ENCODE measurements at regions not wholly inside any gene's neighbourhood (a gene's known extent, or its start where the extent isn't known, plus 50 kb on each side); places are given as distances from the start of the nearest gene placed in this dataset.

GRCh38 chr18:45227001-45227742 lies 388.1 kb upstream of the SLC14A2 start:
- DNase-seq (ENCODE audit: low read depth in 2 of 2), result no peak

- DNase-seq (ENCODE audit: low read depth in 2 of 2), result no peak
Measured at GRCh38 chr18:45228796-45229388, 386.4 kb upstream of the SLC14A2 start.

GRCh38 chr18:45231617-45232016 lies 383.7 kb upstream of the SLC14A2 start:
- no peak for DNase-seq (ENCODE audit: low read depth in 2 of 2)

- no peak for DNase-seq (ENCODE audit: low read depth in 2 of 2)
Measured at GRCh38 chr18:45232061-45232460, 383.2 kb upstream of the SLC14A2 start.

- DNase-seq (ENCODE audit: low read depth in 2 of 2), result no peak
Measured at GRCh38 chr18:45236676-45237075, 378.6 kb upstream of the SLC14A2 start.

GRCh38 chr18:45237343-45238098 lies 377.8 kb upstream of the SLC14A2 start:
- no peak for DNase-seq (ENCODE audit: low read depth in 2 of 2)

GRCh38 chr18:45241271-45241670 lies 374.0 kb upstream of the SLC14A2 start:
- DNase-seq (ENCODE audit: low read depth in 2 of 2), result no peak

- no peak for DNase-seq (ENCODE audit: low read depth in 2 of 2)
Measured at GRCh38 chr18:45241982-45242565, 373.2 kb upstream of the SLC14A2 start.

- no peak for DNase-seq (ENCODE audit: low read depth in 2 of 2)
Measured at GRCh38 chr18:45243340-45244110, 371.8 kb upstream of the SLC14A2 start.

GRCh38 chr18:45245091-45245511 lies 370.2 kb upstream of the SLC14A2 start:
- no peak for DNase-seq (ENCODE audit: low read depth in 2 of 2)

GRCh38 chr18:45248240-45248903 lies 366.9 kb upstream of the SLC14A2 start:
- no peak for DNase-seq (ENCODE audit: low read depth in 2 of 2)

GRCh38 chr18:45249246-45249661 lies 366.0 kb upstream of the SLC14A2 start:
- DNase-seq (ENCODE audit: low read depth in 2 of 2), result no peak

GRCh38 chr18:45250479-45250878 lies 364.8 kb upstream of the SLC14A2 start:
- DNase-seq (ENCODE audit: low read depth in 2 of 2), result no peak

GRCh38 chr18:45251236-45251635 lies 364.0 kb upstream of the SLC14A2 start:
- no peak for DNase-seq (ENCODE audit: low read depth in 2 of 2)

- DNase-seq (ENCODE audit: low read depth in 2 of 2), result no peak
Measured at GRCh38 chr18:45252474-45252873, 362.8 kb upstream of the SLC14A2 start.

GRCh38 chr18:45253056-45253565 lies 362.2 kb upstream of the SLC14A2 start:
- DNase-seq (ENCODE audit: low read depth in 2 of 2), result no peak

GRCh38 chr18:45253973-45254708 lies 361.1 kb upstream of the SLC14A2 start:
- DNase-seq (ENCODE audit: low read depth in 2 of 2), result no peak

GRCh38 chr18:45254709-45255082 lies 360.6 kb upstream of the SLC14A2 start:
- DNase-seq (ENCODE audit: low read depth in 2 of 2), result no peak

- no peak for DNase-seq (ENCODE audit: low read depth in 2 of 2)
Measured at GRCh38 chr18:45255197-45255890, 359.9 kb upstream of the SLC14A2 start.

GRCh38 chr18:45260125-45260524 lies 355.2 kb upstream of the SLC14A2 start:
- DNase-seq (ENCODE audit: low read depth in 2 of 2), result no peak

Data from activated CD8-positive, alpha-beta memory T cell treated with anti-CD3 and anti-CD28 coated beads for 4 hours (primary cell).